ENCODE measurements at regions not wholly inside any gene's neighbourhood (a gene's known extent, or its start where the extent isn't known, plus 50 kb on each side); places are given as distances from the start of the nearest gene placed in this dataset.
A peak's percentile ranks its signal among the peaks of the same experiment; 100 is the strongest.

DNA sequence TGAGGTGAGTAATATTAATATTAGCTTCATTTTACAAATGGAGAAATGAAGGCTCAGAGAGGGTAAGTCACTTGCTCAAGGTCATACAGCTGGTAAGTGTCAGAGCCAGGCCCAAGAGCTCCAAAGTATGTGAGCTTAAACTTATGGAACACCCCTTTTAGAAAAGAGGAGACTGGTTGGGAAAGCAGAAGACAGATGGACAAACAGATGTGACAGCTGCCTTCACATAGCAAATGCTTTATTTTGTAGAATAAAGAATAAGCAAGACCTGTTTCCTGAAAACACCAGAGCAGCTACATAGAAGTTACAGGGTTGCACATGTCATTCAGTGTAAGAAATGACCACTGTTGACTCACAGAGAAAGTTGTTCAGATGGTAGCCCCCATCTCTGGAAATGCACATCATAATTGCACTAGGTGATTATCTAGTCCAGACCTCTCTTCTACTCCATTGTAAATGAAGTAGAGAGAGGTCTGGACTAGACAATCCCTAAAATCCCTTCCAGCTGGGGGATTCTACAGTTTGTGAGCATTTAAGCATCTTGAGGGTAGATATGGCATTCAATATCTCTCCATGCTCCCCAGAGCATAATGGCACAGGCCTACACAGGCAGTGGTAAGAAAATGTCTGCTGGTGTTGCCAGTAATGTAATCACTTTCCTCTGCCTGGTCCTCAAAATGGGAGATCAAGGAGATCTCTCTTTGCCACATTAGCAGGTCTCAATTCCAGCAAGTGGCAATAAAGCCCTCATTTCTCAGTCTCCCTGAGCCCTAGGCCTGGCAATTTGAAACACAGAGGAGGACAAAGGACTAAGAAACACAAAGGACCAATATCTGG, 188.2 kb upstream of the FGGY start:
- no peak for FAIRE-seq
- no peak for DNase-seq (ENCODE audit: low read depth)
- Histone ChIP-seq H3K36me3 (ENCODE audit: control insufficient read depth, insufficient read depth, low read length) (no peaks in the 10 kb centered on the region), H3K27me3 (ENCODE audit: control insufficient read depth, insufficient read depth, low read length) (no peaks in the 10 kb centered on the region), H3K4me3 (ENCODE audit: low read depth, low read length) (no peak overlapping the region)
- TF ChIP-seq, protein P1, sequence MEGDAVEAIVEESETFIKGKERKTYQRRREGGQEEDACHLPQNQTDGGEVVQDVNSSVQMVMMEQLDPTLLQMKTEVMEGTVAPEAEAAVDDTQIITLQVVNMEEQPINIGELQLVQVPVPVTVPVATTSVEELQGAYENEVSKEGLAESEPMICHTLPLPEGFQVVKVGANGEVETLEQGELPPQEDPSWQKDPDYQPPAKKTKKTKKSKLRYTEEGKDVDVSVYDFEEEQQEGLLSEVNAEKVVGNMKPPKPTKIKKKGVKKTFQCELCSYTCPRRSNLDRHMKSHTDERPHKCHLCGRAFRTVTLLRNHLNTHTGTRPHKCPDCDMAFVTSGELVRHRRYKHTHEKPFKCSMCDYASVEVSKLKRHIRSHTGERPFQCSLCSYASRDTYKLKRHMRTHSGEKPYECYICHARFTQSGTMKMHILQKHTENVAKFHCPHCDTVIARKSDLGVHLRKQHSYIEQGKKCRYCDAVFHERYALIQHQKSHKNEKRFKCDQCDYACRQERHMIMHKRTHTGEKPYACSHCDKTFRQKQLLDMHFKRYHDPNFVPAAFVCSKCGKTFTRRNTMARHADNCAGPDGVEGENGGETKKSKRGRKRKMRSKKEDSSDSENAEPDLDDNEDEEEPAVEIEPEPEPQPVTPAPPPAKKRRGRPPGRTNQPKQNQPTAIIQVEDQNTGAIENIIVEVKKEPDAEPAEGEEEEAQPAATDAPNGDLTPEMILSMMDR (IDR thresholded peaks at IDR 0.05; ENCODE audit: insufficient read depth, low read length, severe bottlenecking), result no peak

DNA sequence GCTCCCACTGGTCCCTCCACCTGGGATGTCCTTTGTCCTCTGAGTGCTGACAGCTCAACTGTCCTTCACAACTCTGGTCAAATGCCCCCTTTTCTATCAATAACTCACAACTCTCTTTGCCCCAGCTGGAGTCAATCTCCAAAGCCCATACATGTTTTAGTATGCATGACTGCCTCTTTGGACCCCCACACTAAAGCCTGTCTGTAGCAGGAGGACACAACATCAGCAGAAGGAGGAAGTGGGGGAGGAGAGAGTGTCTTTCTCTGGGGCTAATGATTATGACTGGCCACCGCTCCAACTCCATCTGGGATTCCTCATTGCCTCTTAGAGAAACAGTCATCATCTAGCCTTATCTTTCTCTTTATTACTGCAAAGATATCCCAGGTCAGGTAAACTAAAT, 186.6 kb upstream of the FGGY start:
- Histone ChIP-seq H3K36me3 (ENCODE audit: control insufficient read depth, insufficient read depth, low read length) (no peaks in the 10 kb centered on the region), H3K27me3 (ENCODE audit: control insufficient read depth, insufficient read depth, low read length) (no peaks in the 10 kb centered on the region), H3K4me3 (ENCODE audit: low read depth, low read length) (no peak overlapping the region)
- no peak for FAIRE-seq
- no peak for DNase-seq (ENCODE audit: low read depth)
- TF ChIP-seq, protein P1 (IDR thresholded peaks at IDR 0.05; ENCODE audit: insufficient read depth, low read length, severe bottlenecking), result no peak

- TF ChIP-seq, protein P1 (IDR thresholded peaks at IDR 0.05; ENCODE audit: insufficient read depth, low read length, severe bottlenecking), result no peak
- Histone ChIP-seq H3K36me3 (ENCODE audit: control insufficient read depth, insufficient read depth, low read length) (no peaks in the 10 kb centered on the region), H3K27me3 (ENCODE audit: control insufficient read depth, insufficient read depth, low read length) (no peaks in the 10 kb centered on the region), H3K4me3 (ENCODE audit: low read depth, low read length) (no peak overlapping the region)
- DNase-seq (ENCODE audit: low read depth) (no peak), FAIRE-seq (no peak)
Observed at GRCh38 chr1:59113876-59114457, 182.9 kb upstream of the FGGY start.

DNA sequence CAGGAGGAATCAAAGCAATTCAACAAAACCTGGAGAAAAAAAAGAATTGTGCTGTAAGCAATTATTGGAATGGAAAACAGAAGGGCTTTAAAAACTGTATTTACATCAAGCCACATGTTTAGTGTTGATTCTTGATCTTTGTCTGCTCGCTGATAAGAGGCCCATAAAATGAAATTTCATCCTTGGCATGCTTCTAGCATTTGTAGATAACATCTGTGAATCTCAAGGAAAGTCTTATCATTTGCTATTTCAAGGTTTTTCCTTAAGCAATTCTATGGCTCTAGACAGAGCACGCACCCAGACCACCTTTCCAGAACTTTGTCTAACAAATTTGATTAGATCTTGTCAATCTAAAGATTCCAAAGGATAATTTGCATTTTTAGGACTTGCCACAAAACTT, 181.0 kb upstream of the FGGY start:
- H3K27me3 ChIP-seq (ENCODE audit: control insufficient read depth, insufficient read depth, low read length), result no peaks in the 10 kb centered on the region
- TF ChIP-seq, protein P1 (IDR thresholded peaks at IDR 0.05; ENCODE audit: insufficient read depth, low read length, severe bottlenecking), result no peak
- DNase-seq (ENCODE audit: low read depth) (no peak), FAIRE-seq (no peak)
- no peak overlapping the region for H3K4me3 ChIP-seq (ENCODE audit: low read depth, low read length)
- H3K36me3 ChIP-seq (ENCODE audit: control insufficient read depth, insufficient read depth, low read length), result no peaks in the 10 kb centered on the region

- FAIRE-seq (no peak), DNase-seq (ENCODE audit: low read depth) (peak; percentile 55)
- Histone ChIP-seq H3K36me3 (ENCODE audit: control insufficient read depth, insufficient read depth, low read length) (no peaks in the 10 kb centered on the region), H3K27me3 (ENCODE audit: control insufficient read depth, insufficient read depth, low read length) (no peaks in the 10 kb centered on the region), H3K4me3 (ENCODE audit: low read depth, low read length) (no peak overlapping the region)
- TF ChIP-seq, protein P1 (IDR thresholded peaks at IDR 0.05; ENCODE audit: insufficient read depth, low read length, severe bottlenecking), result no peak
Observed at GRCh38 chr1:59116920-59117542, 179.9 kb upstream of the FGGY start.
